HK-2 (cell line): ENCODE measurements at regions not wholly inside any gene's neighbourhood (a gene's known extent, or its start where the extent isn't known, plus 50 kb on each side); places are given as distances from the start of the nearest gene placed in this dataset.

Experiments used
- DNase-seq: peaks from one replicate; pipeline ENCODE4 v3.0.0-alpha.2; 2018; ENCODE audit not compliant: unreplicated experiment

DNA sequence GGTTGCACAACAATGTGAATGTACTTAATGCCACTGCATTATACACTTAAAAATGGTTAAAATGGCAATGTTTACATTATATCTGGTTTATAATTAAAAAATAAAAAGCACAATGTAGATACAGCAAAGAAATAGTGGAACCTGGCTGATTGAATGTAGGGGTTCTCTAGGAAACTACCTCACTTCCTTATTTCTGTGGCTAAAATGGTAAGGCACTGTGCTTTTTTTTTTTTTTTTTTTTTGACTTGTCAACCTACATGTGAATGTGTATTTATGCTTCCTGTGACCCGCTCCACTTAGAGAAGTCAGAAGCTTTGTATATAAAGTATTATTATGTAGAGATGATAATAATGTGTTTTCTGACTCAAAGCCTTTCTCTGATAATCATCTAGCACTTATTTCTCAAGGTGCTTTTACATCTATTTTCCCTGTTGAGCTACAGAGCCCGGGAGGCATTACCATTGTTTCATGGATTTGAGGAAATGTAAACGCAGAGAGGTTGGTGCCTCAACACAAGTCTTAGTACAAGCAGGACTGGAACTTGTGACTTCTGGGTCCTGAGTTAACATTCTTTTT, 55.0 kb downstream of the SOX4 start:
- no peak for DNase-seq

DNA sequence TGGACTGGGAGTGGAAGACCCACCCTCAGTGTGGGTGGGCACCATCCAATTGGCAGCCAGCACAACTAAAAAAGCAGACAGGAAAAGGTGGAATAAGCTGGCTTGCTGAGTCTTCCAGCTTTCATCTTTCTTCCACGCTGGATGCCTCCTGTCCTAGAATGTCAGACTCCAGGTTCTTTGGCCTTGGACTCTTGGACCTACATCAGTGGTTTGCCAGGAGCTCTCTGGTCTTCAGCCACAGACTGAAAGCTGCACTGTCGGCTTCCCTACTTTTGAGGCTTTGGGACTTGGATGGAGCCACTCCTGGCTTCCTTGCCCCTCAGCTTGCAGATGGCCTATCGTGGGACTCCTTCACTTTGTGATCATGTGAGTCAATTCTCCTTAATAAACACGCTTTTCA, 59.8 kb downstream of the SOX4 start:
- DNase-seq = no peak

DNA sequence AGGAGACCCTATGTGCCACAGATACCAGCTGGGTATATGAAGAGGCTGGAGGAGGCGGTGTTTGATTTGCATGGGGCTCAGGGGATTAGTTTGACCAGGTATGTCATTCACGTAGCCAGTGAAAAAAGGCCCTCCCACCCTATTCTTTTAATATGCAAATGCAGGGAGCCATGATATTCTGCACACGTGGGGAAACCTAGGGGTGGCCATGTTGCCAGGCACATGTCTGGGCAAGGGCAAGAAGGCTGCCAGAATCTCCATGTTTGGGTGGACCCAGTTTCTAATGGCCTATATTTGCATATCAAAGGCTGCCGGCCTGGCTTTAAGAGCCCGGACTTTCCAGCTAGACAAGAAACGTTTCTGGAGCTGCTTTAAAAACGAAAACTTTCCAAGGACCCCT, 60.4 kb downstream of the SOX4 start:
- DNase-seq = no peak

DNA sequence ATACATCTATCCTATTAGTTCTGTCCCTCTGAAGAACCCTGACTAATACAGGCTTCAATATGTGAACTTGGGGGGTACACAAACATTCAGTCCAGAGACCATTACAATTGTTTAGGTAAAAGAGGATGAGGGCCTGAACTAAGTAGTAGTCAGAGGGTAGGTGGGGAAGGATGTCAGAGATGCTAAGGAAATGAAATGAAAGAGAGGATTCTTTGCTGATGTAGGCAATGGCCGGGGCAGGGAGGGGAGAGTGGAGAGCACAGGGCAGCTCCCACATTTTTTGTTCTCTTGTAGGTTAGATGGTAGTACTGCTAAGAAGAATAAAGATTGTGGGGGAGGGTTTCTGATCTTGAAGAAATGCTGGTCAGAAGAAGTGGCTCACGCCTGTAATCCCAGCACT, 60.8 kb downstream of the SOX4 start:
- DNase-seq = no peak

DNA sequence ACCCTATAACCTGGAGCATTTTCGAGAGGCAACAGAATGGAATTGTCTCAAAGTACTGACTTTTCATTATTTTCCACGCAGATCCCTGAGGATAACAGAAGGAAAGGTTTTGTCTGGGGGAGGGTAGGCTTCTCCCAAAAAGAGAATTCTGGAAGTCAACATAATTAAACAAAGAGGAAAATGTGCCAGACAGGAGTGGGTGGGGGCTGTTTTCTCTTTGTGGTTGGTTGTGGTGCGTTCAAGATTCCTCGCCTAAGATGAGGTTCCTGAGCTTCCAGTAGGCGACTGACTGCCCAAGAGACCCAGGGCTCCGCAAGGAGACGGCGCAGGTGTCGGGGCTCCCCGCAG, 70.4 kb downstream of the SOX4 start:
- DNase-seq = no peak

DNA sequence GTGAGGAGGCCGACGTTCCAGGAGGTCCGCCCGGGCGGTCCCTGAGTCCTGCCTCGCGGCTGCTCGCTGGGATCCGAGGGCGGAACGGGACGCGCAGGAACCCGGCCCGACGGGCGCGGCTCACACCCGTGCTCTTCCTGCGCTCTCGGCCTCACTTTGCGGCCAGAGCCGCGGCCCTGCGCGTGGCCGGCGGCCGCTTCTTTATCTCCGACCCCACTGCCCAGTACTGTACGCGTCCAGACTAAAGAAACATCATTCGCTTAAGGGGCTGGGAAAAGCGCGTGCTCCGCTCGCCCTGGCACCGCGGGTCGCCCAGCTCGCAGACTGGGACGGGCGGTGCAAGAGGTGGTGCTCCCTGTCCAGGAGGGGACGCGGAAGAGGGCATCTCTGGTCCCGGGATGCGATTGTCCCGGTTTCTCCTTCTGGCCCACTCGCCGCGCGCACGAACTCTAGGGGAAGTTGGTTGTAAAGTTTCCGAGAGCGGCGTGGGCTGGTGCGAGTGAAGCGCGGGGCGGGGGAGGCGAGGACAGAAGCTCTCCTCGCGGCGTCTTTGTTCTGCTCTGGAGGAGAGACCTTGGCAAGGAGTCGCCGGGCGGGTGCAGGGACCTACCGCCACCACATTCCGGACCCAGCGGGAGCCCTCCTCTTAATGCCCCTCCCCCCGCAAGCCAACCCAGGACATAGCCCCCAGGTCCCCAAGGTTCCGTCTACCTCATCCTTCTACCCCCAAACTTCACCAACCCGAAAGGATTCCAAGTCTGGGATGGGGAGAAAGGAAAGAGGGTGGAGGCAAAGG, 71.0 kb downstream of the SOX4 start:
- DNase-seq = peak; percentile 27

DNA sequence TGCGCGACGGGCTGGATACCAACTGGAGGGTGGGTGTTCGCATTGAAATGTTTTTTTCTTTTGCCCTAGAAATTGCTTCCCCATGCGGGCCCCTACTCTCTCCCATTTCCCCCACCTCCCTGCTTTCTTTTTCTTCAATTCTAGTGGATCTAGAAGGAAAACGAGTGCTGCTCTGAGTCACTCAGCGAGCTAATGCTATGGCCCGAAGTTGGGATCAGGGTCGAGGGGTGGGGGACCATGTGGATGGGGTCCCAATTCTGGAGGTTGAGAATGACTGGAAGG, 71.5 kb downstream of the SOX4 start:
- DNase-seq = no peak

DNA sequence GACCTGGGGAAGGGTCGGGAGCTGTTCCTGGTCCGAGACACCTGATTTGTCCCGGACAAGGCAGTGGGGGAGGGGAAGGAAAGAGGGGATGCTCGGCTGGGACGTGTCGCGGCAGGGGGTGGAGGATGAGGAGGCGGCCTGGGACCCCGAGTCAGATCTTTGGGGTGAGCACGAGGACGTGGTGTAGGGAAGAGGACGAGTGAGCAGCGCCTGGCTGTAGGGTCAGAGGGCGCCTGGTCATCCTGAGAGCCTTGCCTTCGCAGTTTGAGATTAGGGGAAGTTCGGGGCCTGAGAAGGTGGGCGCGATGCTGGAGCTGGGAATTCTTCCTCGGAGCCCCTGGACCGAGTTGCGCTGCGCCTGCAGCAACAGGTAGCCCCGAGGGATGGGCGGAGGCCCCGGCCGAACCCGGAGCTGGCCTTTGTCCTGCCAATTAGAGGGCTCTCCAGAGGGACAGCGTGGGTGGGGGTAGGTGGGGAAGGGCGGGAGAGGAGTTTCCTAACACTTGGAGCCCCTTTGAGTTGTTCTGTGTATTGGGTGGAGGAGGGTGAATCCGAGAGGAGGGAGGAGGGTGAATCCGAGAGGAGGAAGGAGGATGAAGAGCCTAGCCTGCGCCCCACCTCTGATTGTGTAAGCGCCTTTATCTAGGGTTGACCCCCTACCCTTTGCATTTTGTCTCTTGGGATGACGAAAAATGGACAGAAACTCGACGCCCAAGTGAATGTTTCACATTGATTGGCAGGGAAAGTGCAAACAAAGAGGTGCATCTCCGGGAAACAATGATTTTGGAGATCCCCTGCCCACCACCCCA, 72.0 kb downstream of the SOX4 start:
- no peak for DNase-seq

DNA sequence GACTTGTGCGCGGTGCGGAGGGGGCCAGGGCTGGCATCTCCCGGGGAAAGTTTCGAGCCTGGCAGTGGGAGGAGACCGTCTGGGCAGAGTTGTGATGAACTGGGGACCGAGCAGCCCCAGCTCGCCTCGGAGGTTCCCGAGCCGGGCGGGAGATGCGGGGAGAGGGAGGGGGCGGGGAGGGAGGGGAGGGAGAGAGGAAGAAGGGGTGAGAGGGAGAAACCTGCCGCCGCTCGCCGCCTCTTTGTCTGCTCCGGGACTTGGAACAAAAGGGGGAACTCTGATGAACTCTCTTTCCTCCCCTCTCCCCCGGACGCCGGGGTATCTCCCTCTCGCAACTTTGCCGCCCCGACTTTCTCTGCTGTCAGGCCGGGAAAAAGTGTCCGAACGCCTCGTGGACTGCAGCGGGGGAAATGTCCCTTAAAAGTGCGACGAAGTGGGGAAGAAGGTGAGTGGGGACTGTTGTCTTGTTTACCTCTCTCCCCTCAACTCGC, 72.7 kb downstream of the SOX4 start:
- no peak for DNase-seq

DNA sequence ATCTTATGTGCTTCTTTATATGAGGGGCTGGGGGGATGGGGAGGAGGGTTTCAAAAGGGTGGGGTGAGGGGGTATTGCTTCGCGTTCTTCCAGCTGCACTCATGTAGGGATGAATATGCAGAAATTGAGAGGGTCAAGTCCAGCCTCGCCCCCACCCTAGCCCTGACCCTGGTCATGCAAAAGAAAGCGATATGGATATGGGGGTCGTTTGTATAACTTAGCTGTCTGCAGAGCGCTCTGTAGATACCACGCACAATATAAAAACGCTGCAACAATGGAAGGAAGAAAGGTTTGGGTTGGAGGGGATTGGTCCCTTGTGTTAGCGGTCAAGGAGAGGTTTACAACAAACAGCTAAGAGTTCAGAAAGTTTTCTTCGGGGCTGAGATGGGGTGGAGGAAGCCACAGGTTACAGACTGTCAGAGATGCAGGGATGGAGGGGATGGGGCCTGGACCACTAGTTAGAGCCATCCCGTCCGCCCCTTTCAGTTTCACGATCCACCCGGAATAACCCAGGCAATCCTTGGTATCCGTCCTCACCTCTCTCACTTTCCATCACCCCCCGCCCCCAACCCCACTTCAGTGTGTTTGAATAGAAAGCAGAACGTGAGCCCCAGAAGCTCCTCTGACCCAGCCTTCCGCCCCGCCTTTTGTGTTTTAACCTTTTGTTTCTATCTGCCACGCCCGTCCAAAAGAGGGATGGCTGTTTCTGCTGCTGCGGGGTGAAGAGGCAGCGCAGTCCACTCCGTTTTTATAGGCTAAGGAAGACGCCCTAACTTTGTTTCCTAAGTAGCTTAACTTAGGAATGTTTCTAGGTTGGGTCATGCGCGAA, 73.5 kb downstream of the SOX4 start:
- DNase-seq = no peak

DNA sequence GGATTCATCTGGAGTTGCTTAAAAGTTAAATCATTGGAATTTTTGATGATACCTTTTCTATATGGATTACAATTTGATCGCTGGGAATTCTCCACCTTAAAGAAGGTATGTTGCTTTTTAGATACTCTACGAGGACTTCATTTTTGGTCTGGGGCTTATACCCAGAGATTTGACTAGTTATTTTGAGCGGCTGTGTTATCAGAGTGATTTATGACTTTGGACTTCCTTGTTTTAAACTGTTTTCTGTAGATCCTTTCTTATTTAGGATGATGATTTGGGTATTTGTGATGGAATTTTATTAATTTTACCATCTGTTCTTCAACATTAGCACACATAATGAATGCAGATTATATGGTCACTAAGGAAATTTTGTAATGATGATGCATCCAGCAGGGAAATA, 75.2 kb downstream of the SOX4 start:
- DNase-seq = no peak

DNA sequence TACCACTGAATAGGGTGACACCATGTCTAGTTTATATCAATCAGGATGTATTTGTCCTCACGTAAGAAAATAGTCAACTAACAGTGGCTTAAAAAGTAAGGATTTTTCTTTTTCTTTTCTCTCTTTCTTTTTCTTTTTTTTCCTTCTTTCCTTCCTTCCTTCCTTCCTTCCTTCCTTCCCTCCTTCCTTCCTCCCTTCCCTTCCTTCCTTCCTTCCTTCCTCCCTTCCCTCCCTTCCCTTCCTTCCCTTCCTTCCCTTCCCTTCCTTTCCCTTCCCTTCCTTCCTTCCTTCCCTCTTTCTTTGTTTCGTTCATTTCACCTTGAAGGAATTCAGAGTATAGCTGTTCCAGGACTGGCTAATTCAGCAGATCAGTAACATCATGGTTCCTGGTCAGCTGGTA, 83.2 kb downstream of the SOX4 start:
- DNase-seq = no peak

DNA sequence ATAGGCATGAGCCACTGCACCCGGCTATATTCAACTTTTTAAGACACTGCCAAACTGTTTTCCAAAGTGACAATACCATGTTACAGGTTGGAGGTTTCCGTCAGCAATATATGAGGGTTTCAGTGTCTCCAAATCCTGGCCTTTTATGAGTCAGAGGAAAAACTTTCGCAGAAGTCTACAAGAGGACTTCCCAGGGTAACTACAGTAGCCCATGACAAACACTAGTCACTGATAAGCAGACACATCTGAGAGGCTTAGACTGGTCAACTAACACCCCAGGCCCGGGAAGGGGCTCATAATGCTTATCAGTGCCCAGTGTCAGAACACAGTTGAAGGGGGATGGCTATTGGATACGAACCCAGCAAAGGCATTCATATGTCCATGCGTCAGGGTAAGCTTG, 85.4 kb downstream of the SOX4 start:
- DNase-seq = no peak

DNA sequence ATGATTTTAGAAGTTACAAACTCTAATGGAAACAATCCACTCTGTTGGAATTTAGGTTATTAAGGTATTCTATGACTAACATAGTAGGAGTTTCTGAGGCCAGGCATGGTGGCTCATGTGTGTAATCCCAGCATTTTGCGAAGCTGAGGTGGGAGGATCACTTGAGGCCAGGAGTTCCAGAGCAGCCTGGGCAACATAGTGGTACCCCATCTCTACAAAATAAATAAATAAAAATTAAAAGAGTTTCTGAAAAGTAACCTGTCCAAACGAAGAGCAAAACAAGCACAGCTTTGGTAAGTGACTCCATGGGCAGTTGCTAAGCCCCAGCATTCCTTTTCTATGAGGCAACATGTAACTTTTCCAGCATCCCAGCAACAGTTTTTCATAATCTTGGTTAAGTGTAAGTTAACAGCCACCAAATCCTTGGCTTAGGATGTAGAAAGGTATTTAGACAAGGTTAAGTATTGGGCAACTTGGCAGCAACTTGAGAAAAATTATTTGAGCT, 86.3 kb downstream of the SOX4 start:
- DNase-seq = peak; percentile 27

DNA sequence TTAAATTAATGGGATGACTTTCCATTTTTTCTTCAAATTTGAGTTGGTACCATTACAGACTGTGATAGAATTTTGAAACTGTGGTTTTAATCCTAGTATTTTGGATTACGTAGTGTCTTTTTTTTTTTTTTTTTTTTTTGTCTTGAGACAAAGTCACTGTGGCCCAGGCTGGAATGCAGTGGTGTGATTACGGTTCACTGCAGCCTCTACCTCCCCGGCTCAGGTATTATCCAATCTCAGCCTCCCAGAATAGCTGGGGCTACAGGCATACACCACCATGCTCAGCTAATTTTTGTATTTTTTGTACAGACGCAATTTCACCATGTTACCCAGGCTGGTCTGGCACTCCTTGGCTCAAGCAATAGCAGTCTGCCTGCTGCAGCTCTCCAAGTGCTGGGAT, 87.1 kb downstream of the SOX4 start:
- no peak for DNase-seq

DNA sequence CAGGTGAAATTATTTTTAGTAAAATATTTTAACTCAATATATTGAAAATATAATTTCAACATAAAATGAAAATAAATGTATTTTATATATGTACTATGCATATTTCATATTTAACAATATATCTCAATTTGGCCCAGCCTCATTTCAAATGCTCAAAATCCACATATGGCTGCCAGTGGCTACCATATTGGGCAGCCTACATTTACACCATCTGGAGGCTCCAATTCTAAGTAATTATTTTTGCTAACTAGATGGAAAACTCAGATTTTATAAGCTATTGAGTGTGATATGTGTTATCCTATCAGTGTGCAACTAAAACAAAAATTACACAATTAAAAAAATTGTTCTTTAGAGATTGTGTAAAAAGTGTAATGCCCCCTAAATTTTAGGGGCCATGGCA, 96.9 kb downstream of the SOX4 start:
- no peak for DNase-seq

DNA sequence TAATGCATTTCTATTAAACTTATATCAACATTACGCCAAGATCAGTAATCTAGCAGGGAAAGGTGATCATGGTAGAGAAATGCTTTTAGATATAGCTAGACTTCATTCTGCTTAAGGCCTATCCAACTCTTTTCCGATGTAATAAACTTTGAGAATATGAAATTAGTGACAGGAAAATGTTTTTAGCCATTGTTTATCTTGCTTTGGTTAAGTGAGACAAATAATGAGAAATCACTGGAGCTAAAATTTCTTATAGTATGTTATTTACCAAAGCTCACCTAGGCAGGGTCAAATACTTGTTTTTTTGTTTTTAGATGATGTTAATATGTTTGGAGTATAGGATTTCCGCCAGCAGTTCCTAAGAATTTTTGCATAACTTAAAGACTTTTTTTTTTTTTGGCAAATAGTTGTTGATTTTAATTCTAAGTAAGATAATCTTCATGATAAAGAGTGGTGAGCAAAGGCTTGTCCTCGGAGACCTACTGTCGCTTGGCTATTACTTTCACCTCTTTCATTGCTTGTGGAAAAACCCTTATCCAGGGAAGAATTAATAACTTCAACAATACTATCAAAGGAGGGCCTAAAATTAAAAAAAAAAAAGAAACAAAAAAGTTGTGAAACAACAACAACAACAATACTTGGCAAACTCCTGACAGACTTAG, 98.3 kb downstream of the SOX4 start:
- no peak for DNase-seq

DNA sequence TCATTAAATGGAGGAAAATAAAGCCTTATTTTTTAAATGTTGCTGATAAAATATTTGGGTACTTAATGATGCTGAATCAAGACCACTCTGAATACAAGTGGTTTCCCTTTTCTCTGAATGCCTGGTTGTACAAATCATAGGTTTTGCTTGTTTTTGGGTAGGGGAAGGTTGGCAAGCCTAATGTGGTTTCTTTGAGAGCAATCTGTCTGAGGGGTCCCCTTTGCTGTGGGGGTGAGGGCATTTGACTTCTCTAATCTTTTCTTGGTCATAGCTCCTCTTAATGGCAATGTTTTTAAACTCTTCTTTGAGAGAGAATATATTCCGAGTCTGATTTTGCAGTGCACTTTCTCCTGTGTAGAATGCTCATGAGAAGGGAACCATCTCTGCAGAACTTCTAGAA, 99.2 kb downstream of the SOX4 start:
- DNase-seq = no peak

DNA sequence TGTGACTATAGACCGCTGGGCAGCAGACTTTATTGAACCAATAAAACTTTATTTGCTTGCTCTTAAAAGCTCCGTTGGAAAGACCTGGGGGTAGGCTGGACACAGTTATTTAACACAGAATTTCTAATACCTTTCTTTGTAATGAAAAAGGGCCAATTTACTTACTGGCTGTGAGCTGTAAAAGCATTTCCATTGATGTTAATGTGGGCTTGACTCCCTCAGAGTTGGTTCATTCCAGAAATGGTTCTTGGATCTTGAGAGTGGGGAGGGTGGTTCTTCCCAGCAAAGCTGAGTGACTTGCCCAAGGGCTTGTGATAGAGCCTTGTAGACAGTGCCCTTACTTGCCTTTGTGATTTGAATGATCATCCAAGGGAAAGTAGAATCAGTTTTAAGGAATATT, 100.6 kb downstream of the SOX4 start:
- no peak for DNase-seq

DNA sequence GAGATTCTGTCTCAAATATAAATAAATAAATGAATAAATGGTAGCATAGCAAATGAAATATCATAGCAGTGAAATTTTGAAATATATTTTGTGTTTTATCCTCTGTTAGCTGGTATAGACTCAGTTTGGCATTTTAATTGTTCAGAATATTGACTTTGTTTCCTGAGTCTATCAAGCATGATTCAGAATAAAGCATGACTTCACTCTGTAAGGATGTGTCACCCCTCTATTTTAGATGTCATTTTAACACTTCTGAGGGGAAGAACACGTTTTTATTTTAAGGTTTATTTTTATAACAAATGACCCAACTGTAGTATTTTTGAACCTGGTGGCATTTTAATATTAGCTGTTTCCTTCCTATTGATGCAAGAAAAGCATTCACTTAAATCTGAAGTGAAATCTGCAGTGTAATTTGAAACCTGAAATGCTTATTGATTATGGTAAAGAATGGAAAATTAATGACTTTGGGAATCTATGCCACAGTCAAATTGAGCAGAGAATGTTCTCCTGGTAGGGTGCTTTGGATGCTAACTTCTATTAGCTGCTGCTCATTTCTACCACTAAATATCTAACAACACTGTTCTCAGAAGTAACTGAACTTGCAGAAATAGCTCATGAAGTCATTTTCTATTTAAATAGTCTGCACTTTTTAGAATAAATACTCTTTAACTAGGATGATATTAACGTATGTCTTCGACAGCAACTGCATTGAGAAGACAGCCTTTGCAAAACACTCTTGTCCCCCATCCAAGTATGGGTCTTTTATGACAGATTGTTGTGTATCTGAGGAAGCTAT, 114.2 kb downstream of the SOX4 start:
- DNase-seq = no peak

DNA sequence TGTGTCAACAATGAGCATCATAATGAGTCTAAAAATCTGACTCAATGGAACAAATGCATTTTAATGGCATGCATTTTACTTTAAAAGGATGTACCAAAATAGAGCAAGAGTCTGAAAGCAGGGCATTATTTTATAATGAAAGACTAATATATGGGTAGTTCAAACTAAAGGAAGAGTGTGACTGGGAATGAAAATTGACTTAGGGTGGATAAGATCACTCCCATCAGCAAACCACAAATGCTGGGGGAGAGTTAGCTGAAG, 114.7 kb downstream of the SOX4 start:
- no peak for DNase-seq
